HG03439 (cell line): ENCODE measurements at regions not wholly inside any gene's neighbourhood (a gene's known extent, or its start where the extent isn't known, plus 50 kb on each side); places are given as distances from the start of the nearest gene placed in this dataset.
"Not testable (repeated sequence)": the region's sequence is repeated elsewhere in the genome, so short reads cannot be mapped to it uniquely, and the experiment has no call there.

ENCODE experiments used
- ATAC-seq: cut with Tn5 transposase; IDR thresholded peaks from one replicate; pipeline ENCODE4 v1.9.1; 2021; ENCODE audit warnings: mild to moderate bottlenecking, moderate library complexity; ENCODE audit not compliant: unreplicated experiment

GRCh38 chr5:130624805-130625204 is 540.3 kb downstream of the HINT1 start:
- no peak for ATAC-seq

DNA sequence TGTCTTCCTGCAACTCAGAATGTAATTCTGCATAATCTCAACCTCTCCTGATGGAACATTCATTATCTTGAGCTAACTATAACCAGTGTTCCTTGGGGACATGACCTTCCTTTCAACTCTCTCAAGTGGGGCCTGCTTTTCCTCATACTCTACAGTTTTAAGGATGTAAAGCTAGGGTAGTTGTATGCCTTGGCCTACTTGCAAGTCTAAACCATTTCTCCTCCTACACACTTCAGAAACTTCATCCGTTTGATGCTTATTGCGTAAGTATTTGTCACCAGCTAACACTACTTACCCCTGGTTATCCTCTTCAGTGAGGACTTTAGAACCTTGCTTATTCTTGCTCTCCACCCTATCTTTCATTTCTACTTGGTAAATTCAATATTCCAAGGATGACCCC is 548.9 kb downstream of the HINT1 start:
- no peak for ATAC-seq

DNA sequence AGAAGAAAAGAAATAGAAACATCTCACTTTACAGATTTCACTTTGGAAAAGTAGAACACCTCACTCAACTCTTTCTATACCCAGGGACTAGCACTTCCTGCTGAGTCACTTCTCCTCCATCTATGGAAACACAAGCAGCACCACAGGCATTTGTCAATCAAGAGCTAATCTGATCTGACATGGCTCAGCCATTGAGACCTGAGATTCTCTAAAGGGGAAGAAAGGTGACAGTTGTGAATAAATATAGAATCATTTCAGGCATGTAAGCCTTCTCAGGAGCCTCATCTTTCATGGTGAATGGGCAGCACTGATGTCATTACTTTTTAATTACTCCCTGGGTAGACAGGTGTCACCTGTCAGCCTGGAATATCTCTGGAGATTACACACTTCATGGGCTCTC is 559.8 kb downstream of the HINT1 start:
- no peak for ATAC-seq

GRCh38 chr5:130596647-130597046 is 568.4 kb downstream of the HINT1 start:
- not testable (repeated sequence) for ATAC-seq

DNA sequence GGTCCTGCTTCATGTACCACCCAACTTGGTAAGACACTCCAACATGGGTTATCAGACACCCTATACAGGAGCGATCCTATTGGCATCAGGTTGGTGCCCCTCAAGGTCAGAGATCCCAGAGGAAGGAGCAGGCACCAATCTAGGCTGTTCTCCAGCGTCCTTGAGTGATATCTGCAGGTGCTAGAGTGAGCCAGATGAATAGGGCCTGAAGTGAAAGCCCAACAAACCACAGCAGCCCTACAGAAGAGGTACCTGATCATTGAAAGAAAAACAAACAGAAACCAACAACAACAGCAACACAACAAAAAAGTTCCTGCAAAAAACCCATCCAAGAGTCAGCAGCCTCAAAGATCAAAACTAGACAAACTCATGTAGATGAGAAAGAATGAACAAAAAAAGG is 584.8 kb downstream of the HINT1 start:
- ATAC-seq = no peak

DNA sequence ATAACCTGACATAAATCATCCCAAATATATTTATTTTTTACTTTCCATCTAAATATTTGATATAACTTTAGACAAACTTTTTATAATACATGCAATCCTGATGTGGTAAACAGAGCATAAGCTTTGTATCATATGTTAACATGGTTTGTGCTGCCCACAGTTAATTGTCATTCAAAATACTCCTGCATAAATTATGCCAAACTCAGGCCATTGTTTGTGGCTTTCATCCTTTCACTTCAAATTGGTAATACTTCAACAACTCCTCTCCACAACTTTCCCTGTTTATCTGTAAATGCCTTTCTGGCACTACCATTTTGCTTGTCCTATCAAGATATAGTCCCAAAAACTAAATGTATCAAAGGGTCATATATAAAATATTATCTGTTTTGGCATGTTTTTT is 586.7 kb downstream of the HINT1 start:
- no peak for ATAC-seq

DNA sequence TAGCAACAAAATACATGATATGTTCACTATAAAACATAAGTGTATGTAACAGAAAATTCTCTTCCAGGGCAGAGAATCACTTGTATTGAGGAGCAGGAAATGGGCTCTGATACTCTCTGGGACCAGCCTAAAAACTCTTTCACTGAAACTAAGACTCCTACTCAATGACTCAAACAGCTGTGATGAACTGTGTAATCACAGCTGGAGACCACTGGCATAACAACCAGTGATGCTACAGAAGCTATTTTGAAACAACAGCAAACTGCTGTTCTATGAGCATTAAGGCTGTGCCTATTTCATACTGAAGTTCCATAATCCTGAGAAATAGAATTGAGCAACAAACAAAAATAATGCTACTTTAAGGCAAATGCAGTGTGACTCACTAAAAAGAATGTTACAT is 594.0 kb downstream of the HINT1 start:
- no peak for ATAC-seq

- ATAC-seq = no peak
Observed at GRCh38 chr5:130568791-130569190, 596.3 kb downstream of the HINT1 start.

DNA sequence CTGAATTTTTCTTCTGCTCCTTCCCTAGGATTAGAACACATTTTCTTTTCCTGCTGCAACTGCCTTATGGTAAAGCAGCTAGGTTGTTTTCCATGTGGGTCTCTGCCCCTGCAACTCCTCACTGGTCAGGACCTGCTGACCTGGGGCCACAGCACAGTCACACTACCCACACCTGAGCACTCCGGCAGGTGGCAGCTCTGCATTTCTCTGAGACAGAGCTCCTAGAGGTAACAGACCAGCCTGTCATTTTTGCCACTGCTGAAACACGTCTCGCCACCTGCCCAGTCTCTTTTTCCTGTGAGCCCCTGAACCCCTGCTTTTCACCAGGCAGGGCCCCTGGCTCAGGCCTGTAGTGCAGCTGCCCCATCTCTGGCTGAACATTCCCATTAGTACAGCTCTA is 609.6 kb downstream of the HINT1 start:
- no peak for ATAC-seq

DNA sequence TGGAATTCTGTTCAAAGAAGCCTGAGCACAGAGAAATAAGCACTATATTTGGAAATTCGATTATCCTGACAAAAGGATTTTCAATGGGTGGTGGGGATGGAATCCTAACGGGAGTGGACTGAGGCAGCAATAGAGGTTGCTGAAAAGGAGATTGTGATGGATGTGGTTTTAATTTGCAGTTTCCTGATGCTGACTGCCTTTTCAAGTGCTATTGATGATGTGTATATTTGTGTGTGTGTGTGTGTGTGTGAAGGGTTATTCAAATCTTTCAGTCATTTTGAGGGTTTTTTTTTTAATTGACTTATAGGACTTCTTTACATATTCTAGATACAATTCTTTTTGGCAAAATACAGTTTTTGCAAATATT is 614.5 kb downstream of the HINT1 start:
- no peak for ATAC-seq

DNA sequence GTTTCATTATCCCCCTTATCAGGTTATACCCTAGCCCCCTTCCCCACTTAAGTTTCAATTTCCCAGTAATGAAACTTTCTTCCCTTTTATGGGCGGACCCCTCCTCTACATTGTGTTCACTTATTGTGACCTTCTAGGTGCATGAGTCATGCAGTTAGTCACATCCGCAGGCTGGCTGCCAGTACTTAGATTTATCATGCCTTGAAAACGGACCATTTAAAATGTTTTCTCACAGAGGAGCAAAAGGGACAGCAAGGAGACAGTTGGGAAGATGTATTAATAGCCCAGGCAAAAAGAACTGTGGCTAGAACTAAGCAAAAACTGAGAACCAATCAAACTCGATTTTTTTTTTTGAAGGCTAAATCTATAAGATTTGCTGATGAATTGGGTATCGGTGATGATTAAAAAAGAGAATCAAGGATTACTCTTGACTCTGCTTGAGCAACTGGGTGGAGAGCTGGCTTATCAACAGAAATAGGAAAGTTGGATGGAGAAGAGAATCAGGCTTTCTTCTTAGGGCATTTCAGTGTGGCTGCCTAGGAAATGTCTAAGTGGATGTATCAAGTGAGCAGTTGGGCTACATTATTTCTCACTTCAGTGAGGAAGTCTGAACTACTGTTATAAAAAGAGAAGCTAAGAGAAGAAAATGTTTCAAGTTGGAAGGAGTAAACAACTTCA is 615.0 kb downstream of the HINT1 start:
- ATAC-seq = no peak

- ATAC-seq = no peak
Observed at GRCh38 chr5:130546211-130546610, 618.8 kb downstream of the HINT1 start.

GRCh38 chr5:130545291-130545690 is 619.8 kb downstream of the HINT1 start:
- no peak for ATAC-seq

- no peak for ATAC-seq
Observed at GRCh38 chr5:130541617-130542221, 623.3 kb downstream of the HINT1 start.

DNA sequence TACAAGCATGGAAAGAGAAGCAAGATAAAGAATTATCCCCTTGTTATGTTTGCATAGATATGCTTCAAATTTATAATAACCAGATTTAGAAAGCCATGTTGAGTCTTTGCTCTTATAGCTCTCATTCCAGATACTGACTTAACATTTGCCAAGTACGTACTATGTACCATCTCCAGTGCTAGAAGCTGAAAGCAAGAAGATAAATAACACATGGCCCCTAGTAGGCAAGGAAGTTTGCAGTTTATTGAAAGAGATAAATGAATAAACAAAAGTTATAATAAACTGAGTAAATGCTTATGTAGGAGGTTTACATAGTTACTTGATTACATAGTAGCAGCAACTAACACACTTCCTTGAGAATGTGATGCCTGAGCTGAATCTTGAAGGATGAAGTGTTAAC is 628.4 kb downstream of the HINT1 start:
- no peak for ATAC-seq

DNA sequence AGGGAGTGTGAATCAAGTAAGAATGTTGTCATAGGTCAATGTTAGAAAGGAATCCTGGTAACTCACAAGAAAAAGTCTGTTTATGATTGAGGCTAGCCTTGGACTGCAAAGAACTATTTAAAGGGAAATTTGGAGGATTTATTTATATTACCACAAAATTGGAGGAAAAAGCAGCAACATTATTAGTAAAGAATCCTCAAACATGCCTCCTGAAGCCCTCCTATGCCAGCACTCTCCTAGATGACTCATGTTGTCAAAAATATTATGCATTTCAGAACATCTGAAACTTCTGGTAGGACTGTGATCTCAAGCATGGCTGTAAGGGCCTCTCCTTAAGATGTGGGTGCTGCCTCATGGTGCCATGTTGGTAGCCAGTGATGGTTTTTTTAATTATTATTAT is 628.5 kb downstream of the CHSY3 start:
- ATAC-seq = no peak

- ATAC-seq = no peak
Observed at GRCh38 chr5:130529511-130530485, 625.5 kb downstream of the CHSY3 start.

GRCh38 chr5:130529111-130529510 is 624.8 kb downstream of the CHSY3 start:
- no peak for ATAC-seq

GRCh38 chr5:130528474-130528873 is 624.2 kb downstream of the CHSY3 start:
- ATAC-seq = no peak

DNA sequence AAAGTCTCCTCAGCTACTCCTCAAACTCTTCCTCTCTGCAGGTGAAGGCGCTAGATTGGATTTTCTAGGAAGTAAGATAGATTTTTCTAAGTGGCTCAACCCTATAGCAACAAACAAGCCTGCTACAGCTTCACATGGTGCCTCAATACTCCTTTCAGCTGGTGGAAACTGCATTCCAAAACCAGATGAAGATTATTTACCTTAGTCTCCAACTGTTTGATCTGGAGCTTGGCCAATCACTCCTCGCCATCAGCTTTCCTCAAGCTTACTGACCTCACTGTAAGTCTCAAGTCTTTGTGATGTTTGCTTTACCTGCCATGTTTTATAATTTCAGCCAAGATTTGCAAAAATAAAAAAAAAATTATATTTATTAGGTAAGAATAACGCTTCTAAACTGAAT is 622.4 kb downstream of the CHSY3 start:
- ATAC-seq = no peak

DNA sequence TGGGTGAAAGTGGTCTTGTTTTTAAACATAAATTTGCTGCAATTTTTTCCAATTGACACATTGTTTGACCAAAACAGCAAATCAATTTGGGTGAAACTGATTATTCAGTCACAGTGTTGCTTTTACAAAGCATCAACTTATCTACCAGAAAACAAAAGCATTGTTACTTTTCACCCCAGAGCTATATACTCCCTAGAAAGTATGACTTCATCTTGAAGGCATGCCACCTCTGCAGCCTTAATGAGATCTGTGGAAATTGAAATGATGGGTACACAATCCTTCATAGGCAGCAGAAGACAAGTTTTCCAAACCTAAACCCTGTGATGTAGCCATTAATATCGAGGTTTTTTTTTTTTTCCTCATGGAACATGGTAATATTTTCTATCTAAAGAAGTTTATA is 615.9 kb downstream of the CHSY3 start:
- no peak for ATAC-seq
